ENCODE measurements at regions not wholly inside any gene's neighbourhood (a gene's known extent, or its start where the extent isn't known, plus 50 kb on each side); places are given as distances from the start of the nearest gene placed in this dataset.
"Not testable (repeated sequence)": the region's sequence is repeated elsewhere in the genome, so short reads cannot be mapped to it uniquely, and the experiment has no call there.

- DNase-seq (ENCODE audit: low spot score): no peak
- TF ChIP-seq, protein P1, sequence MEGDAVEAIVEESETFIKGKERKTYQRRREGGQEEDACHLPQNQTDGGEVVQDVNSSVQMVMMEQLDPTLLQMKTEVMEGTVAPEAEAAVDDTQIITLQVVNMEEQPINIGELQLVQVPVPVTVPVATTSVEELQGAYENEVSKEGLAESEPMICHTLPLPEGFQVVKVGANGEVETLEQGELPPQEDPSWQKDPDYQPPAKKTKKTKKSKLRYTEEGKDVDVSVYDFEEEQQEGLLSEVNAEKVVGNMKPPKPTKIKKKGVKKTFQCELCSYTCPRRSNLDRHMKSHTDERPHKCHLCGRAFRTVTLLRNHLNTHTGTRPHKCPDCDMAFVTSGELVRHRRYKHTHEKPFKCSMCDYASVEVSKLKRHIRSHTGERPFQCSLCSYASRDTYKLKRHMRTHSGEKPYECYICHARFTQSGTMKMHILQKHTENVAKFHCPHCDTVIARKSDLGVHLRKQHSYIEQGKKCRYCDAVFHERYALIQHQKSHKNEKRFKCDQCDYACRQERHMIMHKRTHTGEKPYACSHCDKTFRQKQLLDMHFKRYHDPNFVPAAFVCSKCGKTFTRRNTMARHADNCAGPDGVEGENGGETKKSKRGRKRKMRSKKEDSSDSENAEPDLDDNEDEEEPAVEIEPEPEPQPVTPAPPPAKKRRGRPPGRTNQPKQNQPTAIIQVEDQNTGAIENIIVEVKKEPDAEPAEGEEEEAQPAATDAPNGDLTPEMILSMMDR (IDR thresholded peaks at IDR 0.05): no peak
- no peaks in the 10 kb centered on the region for H3K36me3 ChIP-seq
- no peaks in the 10 kb centered on the region for H3K27me3 ChIP-seq
- H3K4me3 ChIP-seq: no peak overlapping the region
- no peak overlapping the region for H3K27ac ChIP-seq
- no peaks in the 10 kb centered on the region for H3K4me1 ChIP-seq
- H3K9me3 ChIP-seq: no peaks in the 10 kb centered on the region
Observed at GRCh38 chr4:122083989-122084388, 68.1 kb upstream of the BLTP1 start.

DNA sequence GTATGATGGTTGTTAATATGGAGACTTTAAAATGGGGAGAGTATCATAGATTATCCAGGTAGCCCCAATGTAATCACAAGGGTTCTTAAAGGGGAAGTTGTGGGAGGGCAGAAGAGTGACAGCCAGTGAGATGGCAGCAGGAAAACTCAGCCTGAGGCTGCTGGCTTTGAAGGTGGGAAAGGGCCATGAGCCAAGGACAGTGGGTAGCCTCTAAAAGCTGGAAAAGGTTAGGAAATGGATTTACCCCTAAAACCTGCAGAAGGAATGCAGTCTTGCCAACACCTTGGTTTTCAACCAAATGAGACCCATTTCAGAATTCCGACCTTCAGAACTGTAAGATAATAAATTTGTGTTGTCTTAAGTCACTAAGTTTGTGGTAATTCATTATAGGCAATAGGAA lies 68.8 kb upstream of the BLTP1 start:
- H3K36me3 ChIP-seq: no peaks in the 10 kb centered on the region
- H3K4me1 ChIP-seq: no peaks in the 10 kb centered on the region
- no peak for DNase-seq (ENCODE audit: low spot score)
- no peak overlapping the region for H3K4me3 ChIP-seq
- no peak overlapping the region for H3K27ac ChIP-seq
- no peaks in the 10 kb centered on the region for H3K9me3 ChIP-seq
- TF ChIP-seq, protein P1 (IDR thresholded peaks at IDR 0.05): no peak
- no peaks in the 10 kb centered on the region for H3K27me3 ChIP-seq

DNA sequence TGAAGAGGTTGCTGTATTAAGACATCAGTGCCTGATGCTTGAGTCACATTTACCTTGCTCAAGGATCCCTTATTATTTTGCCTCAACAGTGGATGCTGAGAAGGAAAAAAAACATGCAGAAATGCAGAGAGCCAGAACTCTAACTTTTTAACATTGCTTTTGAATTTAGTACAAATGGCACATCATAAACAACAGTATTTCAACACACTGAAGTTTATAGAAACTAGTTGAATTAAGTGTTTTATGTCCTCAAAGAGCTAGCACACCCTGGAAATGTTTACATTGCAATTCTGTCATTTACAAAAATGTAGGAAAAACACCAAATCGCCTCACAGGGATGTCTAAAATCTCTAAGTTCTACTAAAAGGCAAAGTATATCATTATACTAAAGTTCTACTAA lies 69.5 kb upstream of the BLTP1 start:
- Histone ChIP-seq H3K27ac (no peak overlapping the region), H3K4me3 (no peak overlapping the region), H3K36me3 (no peaks in the 10 kb centered on the region), H3K4me1 (no peaks in the 10 kb centered on the region), H3K27me3 (no peaks in the 10 kb centered on the region), H3K9me3 (no peaks in the 10 kb centered on the region)
- TF ChIP-seq, protein P1 (IDR thresholded peaks at IDR 0.05): no peak
- no peak for DNase-seq (ENCODE audit: low spot score)

- H3K9me3 ChIP-seq; H3K27ac ChIP-seq; H3K36me3 ChIP-seq; DNase-seq (ENCODE audit: low spot score); H3K27me3 ChIP-seq; H3K4me1 ChIP-seq; H3K4me3 ChIP-seq: not testable (repeated sequence)
Observed at GRCh38 chr4:122077653-122078052, 74.5 kb upstream of the BLTP1 start.

DNA sequence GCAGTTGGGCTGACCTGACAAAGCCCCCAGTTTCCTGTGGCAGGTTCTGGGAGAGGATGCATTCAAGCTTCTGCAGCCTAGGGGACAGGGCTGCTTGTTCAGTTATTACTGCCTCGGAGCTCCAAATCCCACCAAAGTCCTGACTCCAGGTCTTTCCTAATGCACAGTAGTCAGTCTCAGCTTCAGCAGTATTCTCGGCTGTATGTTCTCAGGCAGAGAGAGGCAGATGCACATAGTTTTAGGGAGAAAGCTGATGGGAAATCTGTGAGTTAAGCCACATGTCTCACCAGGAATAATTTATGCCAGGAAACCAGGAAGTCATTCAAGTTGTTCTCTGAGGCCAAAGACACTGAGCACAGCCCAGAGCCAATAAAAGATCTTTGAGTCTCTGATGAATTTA lies 75.3 kb upstream of the BLTP1 start:
- H3K27ac ChIP-seq; H3K27me3 ChIP-seq; H3K36me3 ChIP-seq; H3K9me3 ChIP-seq; H3K4me3 ChIP-seq; H3K4me1 ChIP-seq; DNase-seq (ENCODE audit: low spot score): not testable (repeated sequence)

GRCh38 chr4:122073615-122074014 lies 78.5 kb upstream of the BLTP1 start:
- TF ChIP-seq, protein P1 (IDR thresholded peaks at IDR 0.05): no peak
- Histone ChIP-seq H3K36me3 (no peaks in the 10 kb centered on the region), H3K9me3 (no peaks in the 10 kb centered on the region), H3K4me3 (no peak overlapping the region), H3K4me1 (no peaks in the 10 kb centered on the region), H3K27me3 (no peaks in the 10 kb centered on the region), H3K27ac (no peak overlapping the region)
- no peak for DNase-seq (ENCODE audit: low spot score)

DNA sequence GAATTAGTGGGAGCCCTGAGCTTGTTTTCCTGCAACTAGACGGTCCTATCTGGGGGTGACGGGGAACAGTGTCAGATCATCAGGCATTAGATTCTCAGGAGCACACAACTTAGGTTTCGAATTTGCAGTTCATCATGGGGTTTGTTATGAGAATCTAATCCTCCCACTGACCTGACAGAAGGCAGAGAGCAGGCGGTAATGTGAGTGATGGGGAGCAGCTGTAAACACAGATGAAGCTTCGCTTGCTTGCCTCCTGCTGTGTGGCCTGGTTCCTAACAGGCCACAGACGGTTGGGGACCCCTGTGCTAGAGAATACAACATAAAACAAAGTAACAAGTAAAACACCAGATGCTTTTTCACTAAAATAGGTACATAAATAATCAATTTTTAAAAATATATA lies 86.2 kb upstream of the BLTP1 start:
- H3K9me3 ChIP-seq: no peaks in the 10 kb centered on the region
- TF ChIP-seq, protein P1 (IDR thresholded peaks at IDR 0.05): no peak
- no peaks in the 10 kb centered on the region for H3K4me1 ChIP-seq
- no peak overlapping the region for H3K4me3 ChIP-seq
- no peak for DNase-seq (ENCODE audit: low spot score)
- no peaks in the 10 kb centered on the region for H3K27me3 ChIP-seq
- H3K36me3 ChIP-seq: no peaks in the 10 kb centered on the region
- H3K27ac ChIP-seq: no peak overlapping the region
